K562 (cell line): ENCODE measurements at regions not wholly inside any gene's neighbourhood (a gene's known extent, or its start where the extent isn't known, plus 50 kb on each side); places are given as distances from the start of the nearest gene placed in this dataset.

Experiments
- ATAC-seq: fragments of 200-7000 bp; cut with Tn5 transposase; 3 replicates; pipeline ENCODE4 v1.9.1; 2020; ENCODE audit warnings: moderate library complexity
- BruUV-seq: library from RNA; stranded (reverse); fragments of 400-500 nt; replicated peaks from 2 replicates; lab custom pipeline; 2021; lab: Mats Ljungman, UMichigan
- CTCF ChIA-PET: fragments of 300-600 bp; formaldehyde crosslinking; extraction: SDS; loops from one replicate; lab custom pipeline; 2021; ENCODE audit warnings: low intra/inter-chr PET ratio; lab: Yijun Ruan, JAX
- POLR2A ChIA-PET: fragments of 300-600, 350-650 bp; sonication (Branson Sonifier 250); formaldehyde crosslinking; extraction: SDS; loops from one replicate; lab custom pipeline; 2021; ENCODE audit warnings: antibody characterized with exemption, inconsistent platforms; lab: Yijun Ruan, JAX
- DNase-seq, 4 experiments: peaks; one replicate each; pipeline versions ENCODE4 v3.0.0 to v3.0.0-alpha.2; 2011 to 2018; ENCODE audit warnings: low spot score in 3 of 4, mixed read lengths in 3 of 4; ENCODE audit errors: extremely low read depth in 1 of 4
- FAIRE-seq: peaks from 2 replicates; lab custom pipeline; 2011; peaks lifted over from hg19 to GRCh38; lab: Jason Lieb, UNC
- H2AFZ ChIP-seq: 2 replicates; pipeline ENCODE4 v1.6.0; 2011; ENCODE audit warnings: low read depth, low read length, control low read depth, inconsistent platforms
- H3K27ac ChIP-seq: fragments of 200-600 bp; 3 replicates; pipeline ENCODE4 v1.8.0; 2011; ENCODE audit warnings: low read depth, mild to moderate bottlenecking, control low read depth, inconsistent platforms, low read length, moderate library complexity, mixed read lengths; ENCODE audit errors: extremely low read depth
- H3K27me3 ChIP-seq, 2 experiments: fragments of 300-600 bp in 1 of 2; 2 replicates in 1 of 2; 3 replicates in 1 of 2; pipeline versions ENCODE4 v1.6.0 to v1.8.0; 2011; ENCODE audit warnings: inconsistent platforms in 2 of 2, low read length in 2 of 2, mild to moderate bottlenecking in 1 of 2, mixed read lengths in 1 of 2, moderate library complexity in 1 of 2; ENCODE audit not compliant: control insufficient read depth in 2 of 2, insufficient read depth in 2 of 2
- H3K36me3 ChIP-seq: fragments of 300-600 bp; 3 replicates; pipeline ENCODE4 v1.8.0; 2011; ENCODE audit warnings: mild to moderate bottlenecking, low read length, inconsistent platforms; ENCODE audit not compliant: control insufficient read depth, insufficient read depth
- H3K4me1 ChIP-seq, 2 experiments: fragments of 200-600 bp in 1 of 2; replicated peaks in 1 of 2; 2 replicates in 1 of 2; 3 replicates in 1 of 2; pipeline versions ENCODE4 v1.5.1 to v1.8.0; 2011; ENCODE audit warnings: inconsistent platforms in 2 of 2, low read length in 2 of 2, mild to moderate bottlenecking in 1 of 2, mixed read lengths in 1 of 2, moderate library complexity in 1 of 2; ENCODE audit not compliant: control insufficient read depth in 2 of 2, insufficient read depth in 2 of 2
- H3K4me2 ChIP-seq: 2 replicates; pipeline ENCODE4 v1.6.1; 2011; ENCODE audit warnings: low read length, control low read depth, inconsistent platforms, mixed read lengths; ENCODE audit not compliant: insufficient read depth
- H3K4me3 ChIP-seq: fragments of 200-600 bp; sonication (generic), shearing (Covaris generic); 2 replicates; pipeline ENCODE4 v1.5.1; 2016; ENCODE audit warnings: control low read depth, inconsistent platforms
- H3K79me2 ChIP-seq: fragments of 200-600 bp; 3 replicates; pipeline ENCODE4 v1.8.0; 2011; ENCODE audit warnings: low read length, inconsistent platforms; ENCODE audit not compliant: control insufficient read depth, insufficient read depth
- H3K9ac ChIP-seq, 2 experiments: 2 replicates each; pipeline versions ENCODE4 v1.6.0 to v1.6.1; 2011; ENCODE audit warnings: low read depth in 2 of 2, low read length in 2 of 2, control low read depth in 1 of 2, inconsistent platforms in 1 of 2, mild to moderate bottlenecking in 1 of 2, mixed read lengths in 1 of 2; ENCODE audit not compliant: insufficient read depth in 1 of 2
- H3K9me1 ChIP-seq: one replicate; pipeline ENCODE4 v1.6.0; 2011; ENCODE audit warnings: inconsistent platforms, mild to moderate bottlenecking, low read length, moderate library complexity; ENCODE audit not compliant: control insufficient read depth, insufficient read depth
- H3K9me3 ChIP-seq: replicated peaks from 2 replicates; pipeline ENCODE4 v1.5.1; 2011; ENCODE audit warnings: low read depth, low read length, inconsistent platforms; ENCODE audit not compliant: control insufficient read depth, insufficient read depth
- H4K20me1 ChIP-seq: replicated peaks from 2 replicates; pipeline ENCODE4 v1.6.1; 2011; ENCODE audit warnings: low read length, inconsistent platforms, mixed read lengths; ENCODE audit not compliant: control insufficient read depth, insufficient read depth
- ARID2 ChIP-seq: fragments of 450-650 bp; IDR thresholded peaks from 2 replicates; pipeline ENCODE4 v1.6.1; 2017; ENCODE audit warnings: antibody characterized with exemption, mild to moderate bottlenecking
- BMI1 ChIP-seq: fragments of 150-350 bp; IDR thresholded peaks from 2 replicates; pipeline ENCODE4 v1.6.1; 2014; ENCODE audit warnings: low read length
- BRD9 ChIP-seq: fragments of 450-650 bp; IDR thresholded peaks from 2 replicates; pipeline ENCODE4 v1.6.1; 2018; ENCODE audit warnings: low read depth; ENCODE audit not compliant: partially characterized antibody
- ERF ChIP-seq: fragments of 450-650 bp; formaldehyde crosslinking; IDR thresholded peaks from 2 replicates; pipeline ENCODE4 v1.4.0; 2020; ENCODE audit warnings: mild to moderate bottlenecking, mixed read lengths
- ESRRB ChIP-seq: fragments of 250-450 bp; sonication (Bioruptor Pico); IDR thresholded peaks from 2 replicates; pipeline ENCODE4 v1.5.0; 2020; ENCODE audit warnings: mild to moderate bottlenecking, moderate library complexity, borderline replicate concordance
- ETV1 ChIP-seq: fragments of 450-650 bp; conservative IDR thresholded peaks from 2 replicates; pipeline ENCODE4 v1.6.1; 2016; ENCODE audit warnings: missing genetic modification characterization, control low read depth, low read depth, missing compliant biosample characterization
- GTF2F1 ChIP-seq: IDR thresholded peaks from 2 replicates; pipeline ENCODE4 v1.6.1; 2011; ENCODE audit warnings: low read depth, low read length, improper control_type of control experiment
- POLR3G ChIP-seq: IDR thresholded peaks from 2 replicates; pipeline ENCODE4 v1.6.1; 2011; ENCODE audit not compliant: insufficient read length, insufficient replicate concordance; ENCODE audit errors: extremely low read depth
- RBM14 ChIP-seq: fragments of 200-400 bp; formaldehyde crosslinking; IDR thresholded peaks from 2 replicates; pipeline ENCODE4 v1.6.1; 2018; ENCODE audit warnings: low read depth, mild to moderate bottlenecking, low read length, moderate library complexity, borderline replicate concordance; ENCODE audit not compliant: insufficient read depth
- SUPT5H ChIP-seq: fragments of 450-650 bp; IDR thresholded peaks from 2 replicates; pipeline ENCODE4 v1.6.1; 2016
- ZNF57 ChIP-seq: fragments of 450-650 bp; formaldehyde crosslinking; IDR thresholded peaks from 2 replicates; pipeline ENCODE4 v1.4.0; 2020; ENCODE audit warnings: mild to moderate bottlenecking, moderate library complexity
- WGBS: fragments of 100-300 bp; shearing (Covaris generic); methylation state at CpG from one replicate; pipeline ENCODE4 v1.1.6; 2016; ENCODE audit warnings: low coverage, mixed read lengths; ENCODE audit not compliant: insufficient coverage; ENCODE audit errors: missing lambda C conversion rate; 5-methylcytosine and 5-hydroxymethylcytosine counted together
- in situ Hi-C: fragments of 300-500 bp; cut with MboI; formaldehyde crosslinking; loops from 4 replicates; pipeline ENCODE4 v1.15.0; 2018; ENCODE audit warnings: inconsistent platforms, mixed read lengths
- intact Hi-C: fragments of 100-400 bp; cut with micrococcal nuclease; formaldehyde crosslinking; loops from 2 replicates; pipeline ENCODE4 v1.14.2; 2022
- TF ChIP-seq, protein P1 (sequence below): fragments of 450-650 bp; formaldehyde crosslinking; IDR thresholded peaks from 2 replicates; pipeline ENCODE4 v1.4.0; 2022; ENCODE audit warnings: mild to moderate bottlenecking, moderate library complexity
- TF ChIP-seq, protein P2 (sequence below), 2 experiments: fragments of 450-650 bp; formaldehyde crosslinking in 1 of 2; IDR thresholded peaks; 2 replicates each; pipeline versions ENCODE4 v1.4.0 to v1.6.1; 2014 to 2020; ENCODE audit warnings: mild to moderate bottlenecking in 2 of 2, borderline replicate concordance in 1 of 2, low read depth in 1 of 2

DNA sequence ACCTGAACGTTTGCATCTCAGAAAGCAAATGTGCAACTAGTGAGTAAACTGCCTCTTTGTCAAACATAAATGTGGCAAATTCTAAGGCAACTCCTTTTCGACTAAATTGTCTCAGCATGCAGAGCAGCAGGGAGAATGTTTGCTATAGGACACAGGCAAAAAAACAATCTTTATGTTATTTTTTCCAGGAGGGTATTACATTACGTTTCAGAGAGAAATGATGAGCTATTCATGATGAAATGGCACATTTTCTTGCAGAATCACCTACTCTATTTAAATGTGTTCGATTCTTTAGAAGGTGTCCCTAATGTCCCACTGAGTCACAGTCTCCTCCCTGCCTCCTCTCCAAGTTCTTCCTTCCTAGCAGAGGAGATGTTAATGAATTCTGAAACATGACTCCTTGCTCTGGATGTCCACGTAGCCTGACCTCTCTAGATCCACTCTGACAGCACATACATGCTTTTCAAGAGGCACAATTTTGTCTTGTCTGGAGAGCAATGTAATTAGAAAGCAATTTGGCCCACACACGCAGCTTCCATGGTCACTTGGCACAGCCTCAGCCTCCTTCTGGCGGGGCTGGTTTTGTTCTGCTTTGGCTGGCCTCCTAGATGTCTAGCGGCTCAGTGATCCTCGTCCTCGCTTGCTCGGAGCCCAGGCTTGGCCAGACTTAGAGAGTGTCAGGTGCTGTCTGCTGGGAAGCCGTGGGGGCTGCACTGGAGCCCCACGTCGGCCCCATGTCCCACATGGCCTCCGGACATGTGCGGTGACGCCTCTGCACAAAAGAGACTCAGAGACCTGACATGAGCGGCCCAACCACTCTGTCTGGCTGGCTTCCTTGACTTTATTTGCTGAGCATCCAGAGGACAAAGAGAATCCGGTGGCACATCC, 125.7 kb upstream of the ZNF438 start:
- no peak for FAIRE-seq
- no peaks in the 10 kb centered on the region for H3K27me3 ChIP-seq
- 31% methylated on average over 19 of the region's 19 CpGs for WGBS
- H3K9me1 ChIP-seq = no peaks in the 10 kb centered on the region
- peak; percentile 54 for ATAC-seq
- peak overlapping the region; percentile 83 for H2AFZ ChIP-seq
- intact Hi-C loops (no loop called here), in situ Hi-C loops (no loop called here)
- no peaks in the 10 kb centered on the region for H3K79me2 ChIP-seq
- H3K36me3 ChIP-seq = no peaks in the 10 kb centered on the region
- no peaks in the 10 kb centered on the region for H4K20me1 ChIP-seq
- H3K9ac ChIP-seq = no peak overlapping the region
- BruUV-seq = no TSS peak
- DNase-seq = no peak
- no peaks in the 10 kb centered on the region for H3K9me3 ChIP-seq
- ChIA-PET POLR2A (no interaction called here), CTCF (no interaction called here)
- no peak overlapping the region for H3K4me2 ChIP-seq
- no peak overlapping the region for H3K27ac ChIP-seq
- TF ChIP-seq BRD9 = no peak
- TF ChIP-seq ERF (CRISPR knock-in tag) = no peak
- no peak for TF ChIP-seq GTF2F1
- TF ChIP-seq POLR3G = no peak
- no peak for TF ChIP-seq ARID2
- TF ChIP-seq, protein P1, sequence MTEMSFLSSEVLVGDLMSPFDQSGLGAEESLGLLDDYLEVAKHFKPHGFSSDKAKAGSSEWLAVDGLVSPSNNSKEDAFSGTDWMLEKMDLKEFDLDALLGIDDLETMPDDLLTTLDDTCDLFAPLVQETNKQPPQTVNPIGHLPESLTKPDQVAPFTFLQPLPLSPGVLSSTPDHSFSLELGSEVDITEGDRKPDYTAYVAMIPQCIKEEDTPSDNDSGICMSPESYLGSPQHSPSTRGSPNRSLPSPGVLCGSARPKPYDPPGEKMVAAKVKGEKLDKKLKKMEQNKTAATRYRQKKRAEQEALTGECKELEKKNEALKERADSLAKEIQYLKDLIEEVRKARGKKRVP = no peak
- TF ChIP-seq, protein P2, sequence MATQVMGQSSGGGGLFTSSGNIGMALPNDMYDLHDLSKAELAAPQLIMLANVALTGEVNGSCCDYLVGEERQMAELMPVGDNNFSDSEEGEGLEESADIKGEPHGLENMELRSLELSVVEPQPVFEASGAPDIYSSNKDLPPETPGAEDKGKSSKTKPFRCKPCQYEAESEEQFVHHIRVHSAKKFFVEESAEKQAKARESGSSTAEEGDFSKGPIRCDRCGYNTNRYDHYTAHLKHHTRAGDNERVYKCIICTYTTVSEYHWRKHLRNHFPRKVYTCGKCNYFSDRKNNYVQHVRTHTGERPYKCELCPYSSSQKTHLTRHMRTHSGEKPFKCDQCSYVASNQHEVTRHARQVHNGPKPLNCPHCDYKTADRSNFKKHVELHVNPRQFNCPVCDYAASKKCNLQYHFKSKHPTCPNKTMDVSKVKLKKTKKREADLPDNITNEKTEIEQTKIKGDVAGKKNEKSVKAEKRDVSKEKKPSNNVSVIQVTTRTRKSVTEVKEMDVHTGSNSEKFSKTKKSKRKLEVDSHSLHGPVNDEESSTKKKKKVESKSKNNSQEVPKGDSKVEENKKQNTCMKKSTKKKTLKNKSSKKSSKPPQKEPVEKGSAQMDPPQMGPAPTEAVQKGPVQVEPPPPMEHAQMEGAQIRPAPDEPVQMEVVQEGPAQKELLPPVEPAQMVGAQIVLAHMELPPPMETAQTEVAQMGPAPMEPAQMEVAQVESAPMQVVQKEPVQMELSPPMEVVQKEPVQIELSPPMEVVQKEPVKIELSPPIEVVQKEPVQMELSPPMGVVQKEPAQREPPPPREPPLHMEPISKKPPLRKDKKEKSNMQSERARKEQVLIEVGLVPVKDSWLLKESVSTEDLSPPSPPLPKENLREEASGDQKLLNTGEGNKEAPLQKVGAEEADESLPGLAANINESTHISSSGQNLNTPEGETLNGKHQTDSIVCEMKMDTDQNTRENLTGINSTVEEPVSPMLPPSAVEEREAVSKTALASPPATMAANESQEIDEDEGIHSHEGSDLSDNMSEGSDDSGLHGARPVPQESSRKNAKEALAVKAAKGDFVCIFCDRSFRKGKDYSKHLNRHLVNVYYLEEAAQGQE (IDR thresholded peaks at IDR 0.05; ENCODE audit: borderline replicate concordance) = no peak
- TF ChIP-seq, protein P2 (CRISPR knock-in tag; IDR thresholded peaks at IDR 0.05; ENCODE audit: low read depth) = no peak
- no peak for TF ChIP-seq BMI1
- no peak for TF ChIP-seq RBM14
- TF ChIP-seq SUPT5H = no peak
- TF ChIP-seq ZNF57 (CRISPR knock-in tag) = no peak
- TF ChIP-seq ESRRB (CRISPR knock-in tag) = no peak
- no peak for TF ChIP-seq ETV1 (tag)
- peaks cover 0 to 4% of the 10 kb centered on the region in 2 experiments; a peak in 2 of 5 replicates for H3K4me1 ChIP-seq
- H3K4me3 ChIP-seq = no peak overlapping the region
